SK-N-SH (cell line): ENCODE measurements at regions not wholly inside any gene's neighbourhood (a gene's known extent, or its start where the extent isn't known, plus 50 kb on each side); places are given as distances from the start of the nearest gene placed in this dataset.

Experiments
- ELF1 ChIP-seq: IDR thresholded peaks from 2 replicates; pipeline ENCODE4 v1.4.0; 2012
- EP300 ChIP-seq, 2 experiments: IDR thresholded peaks; 2 replicates each; pipeline versions ENCODE4 v1.4.0 to v1.6.1; 2012; ENCODE audit warnings: borderline replicate concordance in 1 of 2, low read depth in 1 of 2, low read length in 1 of 2
- JUND ChIP-seq: IDR thresholded peaks from 2 replicates; pipeline ENCODE4 v1.4.0; 2012
- POLR2AphosphoS5 ChIP-seq: IDR thresholded peaks from 2 replicates; pipeline ENCODE4 v1.6.1; 2012; ENCODE audit warnings: low read depth, low read length
- RAD21 ChIP-seq: IDR thresholded peaks from 2 replicates; pipeline ENCODE4 v1.6.1; 2012; ENCODE audit warnings: mild to moderate bottlenecking, low read length
- RFX5 ChIP-seq: IDR thresholded peaks from 2 replicates; pipeline ENCODE4 v1.6.1; 2012; ENCODE audit warnings: mild to moderate bottlenecking, improper control_type of control experiment, low read length
- SMC3 ChIP-seq: IDR thresholded peaks from 2 replicates; pipeline ENCODE4 v1.6.1; 2012; ENCODE audit warnings: low read depth, low read length, improper control_type of control experiment
- TAF1 ChIP-seq: IDR thresholded peaks from 2 replicates; pipeline ENCODE4 v1.6.1; 2012; ENCODE audit warnings: low read depth, mild to moderate bottlenecking, low read length, moderate library complexity, borderline replicate concordance
- TF ChIP-seq, protein P1 (sequence below): fragments of 200-600 bp; sonication (generic); IDR thresholded peaks from 2 replicates; pipeline ENCODE4 v1.6.1; 2017; ENCODE audit warnings: antibody characterized with exemption, mild to moderate bottlenecking, moderate library complexity
- TF ChIP-seq, protein P2 (sequence below): IDR thresholded peaks from 2 replicates; pipeline ENCODE4 v1.4.0; 2012; ENCODE audit warnings: low read depth

DNA sequence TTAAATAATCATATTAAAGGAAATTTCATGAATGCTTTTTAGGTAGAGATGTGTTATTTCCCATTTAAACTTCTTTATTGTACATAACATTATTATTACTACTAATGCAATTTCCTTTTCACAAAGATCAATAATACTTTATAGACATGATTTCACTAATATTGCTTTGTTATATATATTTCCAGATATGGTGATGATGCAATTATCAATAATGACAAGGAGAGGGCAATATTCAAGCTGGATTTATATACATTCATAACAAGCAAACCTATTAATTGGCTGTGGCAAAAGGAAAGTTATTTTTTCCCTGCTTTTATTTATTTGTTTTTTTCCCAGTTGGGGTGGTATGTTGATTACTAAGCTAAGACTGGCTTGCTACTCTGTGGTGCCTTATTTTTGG is 113.5 kb downstream of the RAP2B start:
- no peak for TF ChIP-seq RAD21
- TF ChIP-seq, protein P1, sequence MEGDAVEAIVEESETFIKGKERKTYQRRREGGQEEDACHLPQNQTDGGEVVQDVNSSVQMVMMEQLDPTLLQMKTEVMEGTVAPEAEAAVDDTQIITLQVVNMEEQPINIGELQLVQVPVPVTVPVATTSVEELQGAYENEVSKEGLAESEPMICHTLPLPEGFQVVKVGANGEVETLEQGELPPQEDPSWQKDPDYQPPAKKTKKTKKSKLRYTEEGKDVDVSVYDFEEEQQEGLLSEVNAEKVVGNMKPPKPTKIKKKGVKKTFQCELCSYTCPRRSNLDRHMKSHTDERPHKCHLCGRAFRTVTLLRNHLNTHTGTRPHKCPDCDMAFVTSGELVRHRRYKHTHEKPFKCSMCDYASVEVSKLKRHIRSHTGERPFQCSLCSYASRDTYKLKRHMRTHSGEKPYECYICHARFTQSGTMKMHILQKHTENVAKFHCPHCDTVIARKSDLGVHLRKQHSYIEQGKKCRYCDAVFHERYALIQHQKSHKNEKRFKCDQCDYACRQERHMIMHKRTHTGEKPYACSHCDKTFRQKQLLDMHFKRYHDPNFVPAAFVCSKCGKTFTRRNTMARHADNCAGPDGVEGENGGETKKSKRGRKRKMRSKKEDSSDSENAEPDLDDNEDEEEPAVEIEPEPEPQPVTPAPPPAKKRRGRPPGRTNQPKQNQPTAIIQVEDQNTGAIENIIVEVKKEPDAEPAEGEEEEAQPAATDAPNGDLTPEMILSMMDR = no peak
- TF ChIP-seq POLR2AphosphoS5 = no peak
- TF ChIP-seq JUND = no peak
- no peak for TF ChIP-seq EP300 (IDR thresholded peaks at IDR 0.05; ENCODE audit: borderline replicate concordance in 1 of 2, low read depth in 1 of 2, low read length in 1 of 2)
- no peak for TF ChIP-seq SMC3
- TF ChIP-seq TAF1 = no peak
- no peak for TF ChIP-seq ELF1
- TF ChIP-seq, protein P2, sequence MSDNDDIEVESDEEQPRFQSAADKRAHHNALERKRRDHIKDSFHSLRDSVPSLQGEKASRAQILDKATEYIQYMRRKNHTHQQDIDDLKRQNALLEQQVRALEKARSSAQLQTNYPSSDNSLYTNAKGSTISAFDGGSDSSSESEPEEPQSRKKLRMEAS = no peak
- no peak for TF ChIP-seq RFX5
